Tibial nerve (tissue), 4 donors: ENCODE measurements at regions not wholly inside any gene's neighbourhood (a gene's known extent, or its start where the extent isn't known, plus 50 kb on each side); places are given as distances from the start of the nearest gene placed in this dataset.

Experiments
- DNase-seq, 2 donors: peaks; one replicate each; pipeline ENCODE4 v3.0.0-alpha.2; 2019; ENCODE audit warnings: low spot score in 2 of 2
- H3K27ac ChIP-seq, 4 donors: fragments of 200-600 bp; sonication (generic) in 3 of 4; one replicate each; pipeline ENCODE4 v1.5.1; 2017 to 2019; ENCODE audit warnings: mild to moderate bottlenecking in 1 of 4
- H3K27me3 ChIP-seq, 2 donors: fragments of 200-600 bp; sonication (generic) in 1 of 2; one replicate each; pipeline versions ENCODE4 v1.5.1 to v1.6.0; 2017 to 2019
- H3K36me3 ChIP-seq, 3 donors: fragments of 200-600 bp; sonication (generic); one replicate each; pipeline ENCODE4 v1.5.1; 2018 to 2019
- H3K4me1 ChIP-seq, 4 donors: fragments of 200-600 bp; sonication (generic) in 3 of 4; one replicate each; pipeline ENCODE4 v1.5.1; 2017 to 2019
- H3K4me3 ChIP-seq, 4 donors: fragments of 200-600 bp; sonication (generic) in 3 of 4; one replicate each; pipeline ENCODE4 v1.5.1; 2017 to 2019; ENCODE audit warnings: mild to moderate bottlenecking in 1 of 4, moderate library complexity in 1 of 4
- H3K9me3 ChIP-seq, 4 donors: fragments of 200-600 bp; sonication (generic) in 3 of 4; one replicate each; pipeline ENCODE4 v1.5.1; 2017 to 2019
- EP300 ChIP-seq, 2 donors: sonication (generic); formaldehyde crosslinking; IDR thresholded peaks; one replicate each; pipeline ENCODE4 v1.6.1; 2017; ENCODE audit warnings: antibody characterized with exemption in 2 of 2, mild to moderate bottlenecking in 1 of 2
- POLR2A ChIP-seq, 2 donors: fragments of 450-650 bp; IDR thresholded peaks; one replicate each; pipeline ENCODE4 v1.6.1; 2017; ENCODE audit warnings: antibody characterized with exemption in 2 of 2, mild to moderate bottlenecking in 2 of 2, moderate library complexity in 2 of 2
- WGBS, 2 donors: methylation state at CpG; one replicate each; pipeline ENCODE4 v1.1.5; 2018; 5-methylcytosine and 5-hydroxymethylcytosine counted together
- TF ChIP-seq, protein P1 (sequence below), 5 experiments: fragments of 200-600 bp in 3 of 5; fragments of 450-650 bp in 2 of 5; sonication (generic) in 3 of 5; IDR thresholded peaks; one replicate each; pipeline ENCODE4 v1.5.1; 2016 to 2019; ENCODE audit warnings: antibody characterized with exemption in 5 of 5, mild to moderate bottlenecking in 3 of 5, moderate library complexity in 2 of 5

DNA sequence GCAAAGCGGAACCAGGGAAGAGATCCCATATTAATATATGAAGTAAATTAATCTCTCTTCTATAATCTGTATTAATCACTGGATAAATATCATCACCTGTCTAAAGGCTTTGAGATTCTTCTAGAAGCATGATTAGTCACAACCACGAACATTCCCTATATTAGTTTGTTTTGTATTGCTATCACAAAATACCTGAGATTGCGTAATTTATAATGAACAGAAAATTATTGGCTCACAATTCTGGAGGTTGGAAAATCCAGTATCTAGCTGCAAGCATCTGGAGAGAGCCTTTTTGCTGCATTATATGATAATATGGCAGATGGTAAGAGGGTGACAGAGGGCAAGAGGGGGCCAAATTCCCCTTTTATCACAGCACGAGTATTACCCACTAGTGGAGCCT, 532.6 kb upstream of the EPHA5 start:
- H3K27me3 ChIP-seq = no peaks in the 10 kb centered on the region
- no peak for DNase-seq
- no peaks in the 10 kb centered on the region for H3K4me1 ChIP-seq
- 92 to 94% methylated on average over 4 of the region's 4 CpGs for WGBS, 2 donors
- H3K4me3 ChIP-seq = no peak overlapping the region
- no peak overlapping the region for H3K27ac ChIP-seq
- H3K9me3 ChIP-seq = peaks cover 0 to 3% (median 0%) of the 10 kb centered on the region in 4 donors
- no peaks in the 10 kb centered on the region for H3K36me3 ChIP-seq
- TF ChIP-seq EP300 (IDR thresholded peaks at IDR 0.05) = no peak
- no peak for TF ChIP-seq POLR2A (IDR thresholded peaks at IDR 0.05)
- TF ChIP-seq, protein P1, sequence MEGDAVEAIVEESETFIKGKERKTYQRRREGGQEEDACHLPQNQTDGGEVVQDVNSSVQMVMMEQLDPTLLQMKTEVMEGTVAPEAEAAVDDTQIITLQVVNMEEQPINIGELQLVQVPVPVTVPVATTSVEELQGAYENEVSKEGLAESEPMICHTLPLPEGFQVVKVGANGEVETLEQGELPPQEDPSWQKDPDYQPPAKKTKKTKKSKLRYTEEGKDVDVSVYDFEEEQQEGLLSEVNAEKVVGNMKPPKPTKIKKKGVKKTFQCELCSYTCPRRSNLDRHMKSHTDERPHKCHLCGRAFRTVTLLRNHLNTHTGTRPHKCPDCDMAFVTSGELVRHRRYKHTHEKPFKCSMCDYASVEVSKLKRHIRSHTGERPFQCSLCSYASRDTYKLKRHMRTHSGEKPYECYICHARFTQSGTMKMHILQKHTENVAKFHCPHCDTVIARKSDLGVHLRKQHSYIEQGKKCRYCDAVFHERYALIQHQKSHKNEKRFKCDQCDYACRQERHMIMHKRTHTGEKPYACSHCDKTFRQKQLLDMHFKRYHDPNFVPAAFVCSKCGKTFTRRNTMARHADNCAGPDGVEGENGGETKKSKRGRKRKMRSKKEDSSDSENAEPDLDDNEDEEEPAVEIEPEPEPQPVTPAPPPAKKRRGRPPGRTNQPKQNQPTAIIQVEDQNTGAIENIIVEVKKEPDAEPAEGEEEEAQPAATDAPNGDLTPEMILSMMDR (IDR thresholded peaks at IDR 0.05) = no peak

DNA sequence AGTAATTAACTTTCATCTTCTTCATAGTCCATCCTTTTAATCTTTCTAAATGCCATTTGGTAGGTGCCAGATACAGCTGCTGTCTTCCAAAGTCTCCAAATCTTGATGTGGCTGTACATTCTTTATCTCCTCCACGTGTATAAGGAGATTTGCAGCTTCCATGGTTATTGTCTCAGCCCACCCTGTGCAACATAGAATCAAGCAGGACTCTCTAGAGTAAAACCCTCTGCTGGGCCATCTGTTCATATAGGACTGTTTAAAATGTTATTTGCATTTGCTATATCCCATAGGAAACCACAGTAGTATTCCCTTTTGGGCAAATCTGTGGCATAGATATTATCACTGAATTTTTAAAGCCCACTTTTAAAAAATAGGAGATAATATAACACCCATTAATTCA, 527.2 kb upstream of the EPHA5 start:
- no peaks in the 10 kb centered on the region for H3K36me3 ChIP-seq
- 43 to 50% methylated on average over 1 of the region's 1 CpG for WGBS, 2 donors
- no peaks in the 10 kb centered on the region for H3K27me3 ChIP-seq
- H3K4me1 ChIP-seq = no peaks in the 10 kb centered on the region
- DNase-seq = no peak
- TF ChIP-seq POLR2A (IDR thresholded peaks at IDR 0.05) (no peak), EP300 (IDR thresholded peaks at IDR 0.05) (no peak)
- TF ChIP-seq, protein P1 (IDR thresholded peaks at IDR 0.05) = no peak
- H3K9me3 ChIP-seq = no peaks in the 10 kb centered on the region
- no peak overlapping the region for H3K4me3 ChIP-seq
- H3K27ac ChIP-seq = no peak overlapping the region

GRCh38 chr4:66193487-66193886, 523.2 kb upstream of the EPHA5 start:
- 57 to 69% methylated on average over 1 of the region's 1 CpG for WGBS, 2 donors
- DNase-seq = no peak
- TF ChIP-seq POLR2A (IDR thresholded peaks at IDR 0.05) = no peak
- no peak for TF ChIP-seq EP300 (IDR thresholded peaks at IDR 0.05)
- TF ChIP-seq, protein P1 (IDR thresholded peaks at IDR 0.05) = no peak
- Histone ChIP-seq H3K4me1 (no peaks in the 10 kb centered on the region), H3K27me3 (no peaks in the 10 kb centered on the region), H3K36me3 (no peaks in the 10 kb centered on the region), H3K27ac (no peak overlapping the region), H3K4me3 (no peak overlapping the region), H3K9me3 (no peaks in the 10 kb centered on the region)

DNA sequence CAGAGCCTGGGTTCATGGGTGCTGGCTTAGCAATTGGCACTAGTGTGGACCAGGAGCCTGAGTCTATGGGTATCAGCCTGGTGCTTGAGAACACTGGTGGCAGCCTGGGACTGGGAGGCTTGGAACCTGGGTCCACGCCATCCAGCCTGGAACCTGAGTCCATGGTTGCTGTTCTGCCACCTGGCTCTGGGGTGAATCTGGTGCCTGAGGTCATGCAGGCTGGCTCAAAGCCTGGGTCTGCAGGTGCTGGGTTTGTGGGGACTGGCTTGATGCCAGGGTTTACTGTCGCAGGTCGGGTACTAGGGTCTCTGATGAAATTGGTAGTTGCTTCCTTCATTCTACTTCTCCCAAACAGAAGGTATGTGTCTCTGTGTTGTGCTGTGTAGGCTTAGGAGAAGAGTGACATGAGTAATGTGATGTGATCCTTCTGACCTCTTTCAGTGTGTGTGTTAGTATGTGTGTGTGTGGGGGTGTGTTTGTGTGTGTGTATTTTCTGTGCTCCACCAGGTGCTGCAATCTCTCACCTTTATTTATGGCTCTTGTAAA, 517.0 kb upstream of the EPHA5 start:
- WGBS, 2 donors = 73 to 89% methylated on average over 2 to 3 of the region's 3 CpGs
- no peak for DNase-seq
- Histone ChIP-seq H3K36me3 (no peaks in the 10 kb centered on the region), H3K27ac (no peak overlapping the region), H3K27me3 (no peaks in the 10 kb centered on the region), H3K4me1 (no peaks in the 10 kb centered on the region), H3K4me3 (no peak overlapping the region), H3K9me3 (peaks cover 0 to 7% (median 0%) of the 10 kb centered on the region in 4 donors)
- TF ChIP-seq, protein P1 (IDR thresholded peaks at IDR 0.05) = no peak
- TF ChIP-seq POLR2A (IDR thresholded peaks at IDR 0.05) = no peak
- no peak for TF ChIP-seq EP300 (IDR thresholded peaks at IDR 0.05)

- H3K9me3 ChIP-seq = peaks cover 0 to 7% (median 0%) of the 10 kb centered on the region in 4 donors
- H3K27ac ChIP-seq = no peak overlapping the region
- TF ChIP-seq, protein P1 (IDR thresholded peaks at IDR 0.05) = no peak
- no peak for TF ChIP-seq EP300 (IDR thresholded peaks at IDR 0.05)
- no peaks in the 10 kb centered on the region for H3K4me1 ChIP-seq
- no peaks in the 10 kb centered on the region for H3K27me3 ChIP-seq
- H3K36me3 ChIP-seq = no peaks in the 10 kb centered on the region
- H3K4me3 ChIP-seq = no peak overlapping the region
- DNase-seq = no peak
These were observed 515.8 kb upstream of the EPHA5 start for GRCh38 chr4:66186095-66186494.
